AG08395 (cell line): ENCODE measurements at regions not wholly inside any gene's neighbourhood (a gene's known extent, or its start where the extent isn't known, plus 50 kb on each side); places are given as distances from the start of the nearest gene placed in this dataset.
"Not testable (repeated sequence)": the region's sequence is repeated elsewhere in the genome, so short reads cannot be mapped to it uniquely, and the experiment has no call there.

Experiments
- DNase-seq: peaks from one replicate; pipeline ENCODE4 v3.0.0; 2012; ENCODE audit warnings: mixed read lengths, low spot score

DNA sequence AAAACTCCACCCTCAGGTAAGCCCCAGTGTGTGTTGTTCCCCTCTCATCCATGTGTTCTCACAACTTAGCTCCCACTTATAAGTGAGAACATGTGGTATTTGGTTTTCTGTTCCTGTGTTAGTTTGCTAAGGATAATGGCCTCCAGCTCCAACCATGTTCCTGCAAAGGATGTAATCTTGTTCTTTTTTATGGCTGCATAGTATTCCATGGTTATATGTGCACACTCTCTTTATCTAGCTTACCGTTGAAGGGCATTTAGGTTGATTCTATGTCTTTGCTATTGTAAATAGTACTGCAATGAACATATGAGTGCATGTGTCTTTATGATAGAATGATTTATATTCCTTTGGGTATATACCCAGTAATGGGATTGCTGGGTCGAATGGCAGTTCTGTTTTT, 124.4 kb upstream of the RANBP3L start:
- DNase-seq, result not testable (repeated sequence)

GRCh38 chr5:36435516-36435915, 133.8 kb upstream of the RANBP3L start:
- no peak for DNase-seq

DNA sequence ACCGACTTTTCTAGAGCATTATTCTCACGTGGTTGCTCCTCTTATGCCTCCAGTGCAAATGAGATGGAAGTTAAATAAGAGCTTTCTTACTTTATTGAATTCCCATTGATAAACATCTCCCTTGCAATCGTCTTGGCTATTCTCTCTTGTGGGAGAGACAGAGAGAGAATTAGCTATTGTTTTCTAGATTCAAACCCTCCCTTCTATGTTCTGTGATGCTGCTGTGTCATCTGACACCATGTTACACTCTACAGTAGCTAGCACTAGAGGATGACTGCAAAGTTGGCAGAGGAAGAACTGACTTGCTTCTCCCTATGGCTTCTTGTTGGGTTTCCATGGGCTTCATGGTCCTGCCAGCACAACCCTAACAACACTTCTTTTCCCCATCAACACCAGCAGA, 134.6 kb upstream of the RANBP3L start:
- no peak for DNase-seq

DNA sequence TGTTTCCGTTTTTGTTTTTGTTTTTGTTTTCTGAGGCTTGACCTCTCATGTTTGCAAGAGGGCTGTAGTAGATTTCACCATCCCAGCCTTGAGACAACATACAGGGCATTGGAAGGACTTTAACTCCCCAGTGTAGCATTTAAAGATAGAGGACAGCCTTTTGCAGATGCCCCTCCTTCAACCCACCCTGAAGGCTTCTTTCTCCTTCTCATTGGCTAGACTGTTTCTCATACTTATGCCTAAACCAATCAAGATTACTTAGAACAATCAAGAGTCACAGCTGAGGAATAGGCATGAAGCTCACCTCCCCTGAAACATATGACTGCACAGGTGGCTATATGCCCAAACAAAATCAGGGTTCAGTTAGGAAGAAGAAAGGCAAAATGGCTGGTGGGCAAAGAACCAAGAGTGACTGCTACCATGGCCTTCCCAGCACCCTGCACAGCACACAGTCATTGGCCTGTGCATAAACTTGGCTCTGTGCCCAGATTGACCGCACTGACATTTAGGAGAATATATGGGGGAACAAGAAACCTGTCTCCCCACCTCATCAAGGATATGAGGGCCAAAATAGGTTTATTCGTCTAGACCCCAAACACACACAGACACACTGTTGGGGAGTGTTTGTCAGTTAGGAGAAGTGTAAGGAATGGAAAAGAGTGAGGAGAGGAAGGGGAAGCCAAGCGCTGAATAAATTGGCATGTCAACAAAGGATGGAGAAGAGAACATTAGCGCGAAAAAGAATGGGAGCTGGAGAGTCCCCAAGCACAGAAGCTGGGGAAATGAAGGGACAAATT, 137.3 kb upstream of the RANBP3L start:
- no peak for DNase-seq

DNA sequence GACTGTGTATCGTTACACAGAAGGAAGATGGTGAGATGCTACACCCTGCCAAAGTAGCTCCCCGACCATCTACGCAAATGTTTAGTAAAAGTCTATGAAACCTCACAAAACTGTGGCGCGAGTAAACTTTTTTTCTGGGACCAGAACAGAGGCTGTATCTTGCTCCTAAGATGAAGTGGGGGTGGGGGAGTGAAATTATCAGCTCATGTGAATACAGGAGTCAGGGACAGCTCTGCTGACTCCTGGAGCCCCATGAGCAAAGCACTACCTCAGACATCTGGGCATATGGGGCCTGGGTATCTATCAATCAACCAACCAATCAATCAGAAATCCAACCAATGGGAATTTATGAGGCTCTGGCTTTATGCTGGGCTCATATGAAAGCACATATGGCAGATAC, 138.6 kb upstream of the RANBP3L start:
- DNase-seq, result no peak

GRCh38 chr5:36441280-36441679, 139.6 kb upstream of the RANBP3L start:
- DNase-seq, result no peak

DNA sequence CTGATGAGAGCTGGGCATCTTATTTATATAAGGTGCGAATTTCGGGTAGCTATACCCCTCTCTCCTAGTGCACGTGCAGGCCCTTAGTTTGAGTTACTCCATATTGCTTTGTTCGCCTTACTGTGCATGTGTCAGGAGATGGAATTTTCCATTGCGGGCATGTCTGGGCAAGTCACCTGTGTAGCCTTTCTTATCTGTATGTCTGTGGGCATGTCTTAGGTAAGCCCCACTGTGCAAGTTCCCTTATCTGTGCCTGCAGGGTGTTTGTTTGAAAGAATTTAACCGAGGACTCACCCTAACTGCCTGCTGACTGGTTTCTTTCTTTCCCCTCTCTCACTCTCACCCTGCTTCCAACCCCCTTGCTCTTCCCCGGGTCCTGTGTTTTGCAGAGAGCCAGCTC, 140.7 kb upstream of the RANBP3L start:
- DNase-seq, result no peak

DNA sequence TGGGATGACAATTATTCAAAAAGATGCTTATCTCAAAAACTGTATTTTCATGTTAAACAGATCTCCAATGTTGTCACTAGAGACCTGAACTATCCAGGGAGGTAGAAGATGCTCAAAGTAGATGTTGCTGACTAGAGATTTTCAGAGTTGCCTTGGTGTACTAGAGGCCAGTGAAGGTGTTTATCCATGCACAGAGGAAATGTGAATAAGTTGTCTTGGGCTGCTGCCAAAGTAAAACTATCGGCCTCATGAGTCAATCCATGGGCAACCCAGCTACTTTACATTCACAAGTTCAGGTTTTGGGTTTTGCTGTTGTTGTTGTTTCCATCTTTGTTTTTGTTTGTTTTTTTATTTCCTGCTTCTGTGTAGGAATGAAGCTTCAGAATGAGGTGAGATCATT, 141.1 kb upstream of the RANBP3L start:
- DNase-seq, result no peak

GRCh38 chr5:36443941-36444340, 142.2 kb upstream of the RANBP3L start:
- no peak for DNase-seq

- DNase-seq, result peak; percentile 54
Measured at GRCh38 chr5:36444582-36445418, 143.1 kb upstream of the RANBP3L start.

DNA sequence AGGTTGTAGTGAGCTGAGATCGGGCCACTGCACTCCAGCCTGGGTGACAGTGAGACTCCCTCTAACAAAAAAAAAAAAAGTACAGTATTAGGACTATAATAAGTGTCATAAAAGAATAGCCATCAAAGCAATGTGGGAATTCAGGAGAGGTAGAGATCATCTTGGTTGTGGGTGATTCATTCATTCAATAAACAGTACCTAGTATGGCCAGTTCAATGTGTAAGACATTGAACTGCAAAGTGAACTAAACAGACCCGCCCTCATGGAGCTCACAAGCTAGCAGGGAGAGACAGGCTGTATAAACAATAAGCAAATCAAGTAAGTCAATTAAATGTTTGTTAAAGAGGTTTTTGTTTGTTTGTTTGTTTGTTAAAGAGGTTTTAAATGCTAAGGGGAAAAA, 146.1 kb upstream of the RANBP3L start:
- no peak for DNase-seq

DNA sequence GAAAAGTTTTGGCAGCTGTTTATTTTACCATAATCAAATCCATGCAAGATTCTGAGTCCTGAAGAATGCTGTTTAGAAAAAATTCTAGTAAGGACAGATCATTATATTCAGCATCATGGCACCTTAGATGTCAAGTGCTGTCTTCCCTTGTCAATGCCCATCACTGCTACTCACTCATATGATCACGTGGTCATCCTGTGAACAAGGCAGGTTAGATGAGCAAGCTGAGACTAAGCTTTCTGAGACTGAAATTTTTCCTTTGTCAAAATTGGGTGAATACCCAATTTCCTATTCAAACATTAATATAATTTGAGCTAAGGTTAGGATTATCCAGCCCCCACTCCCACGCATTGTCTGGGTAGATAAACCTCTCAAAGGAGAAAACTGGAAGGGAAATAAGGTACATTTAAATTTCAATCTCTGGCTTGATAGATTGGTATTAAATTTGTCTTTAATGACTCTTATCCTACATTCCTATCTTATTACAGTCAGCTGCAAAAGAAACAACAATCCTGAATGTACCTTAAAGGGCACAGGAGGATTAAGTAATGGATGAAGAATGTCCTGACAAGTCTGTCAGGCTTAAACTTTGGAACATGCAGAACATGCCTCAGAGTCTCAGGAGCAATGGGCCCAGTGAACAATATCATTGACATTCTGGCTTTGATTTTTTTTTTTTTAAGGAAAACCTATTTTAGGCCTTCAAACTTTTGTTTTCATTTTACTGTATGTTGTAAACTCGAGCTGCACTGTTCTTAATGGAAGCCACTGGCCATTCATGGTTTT, 148.7 kb upstream of the RANBP3L start:
- no peak for DNase-seq

DNA sequence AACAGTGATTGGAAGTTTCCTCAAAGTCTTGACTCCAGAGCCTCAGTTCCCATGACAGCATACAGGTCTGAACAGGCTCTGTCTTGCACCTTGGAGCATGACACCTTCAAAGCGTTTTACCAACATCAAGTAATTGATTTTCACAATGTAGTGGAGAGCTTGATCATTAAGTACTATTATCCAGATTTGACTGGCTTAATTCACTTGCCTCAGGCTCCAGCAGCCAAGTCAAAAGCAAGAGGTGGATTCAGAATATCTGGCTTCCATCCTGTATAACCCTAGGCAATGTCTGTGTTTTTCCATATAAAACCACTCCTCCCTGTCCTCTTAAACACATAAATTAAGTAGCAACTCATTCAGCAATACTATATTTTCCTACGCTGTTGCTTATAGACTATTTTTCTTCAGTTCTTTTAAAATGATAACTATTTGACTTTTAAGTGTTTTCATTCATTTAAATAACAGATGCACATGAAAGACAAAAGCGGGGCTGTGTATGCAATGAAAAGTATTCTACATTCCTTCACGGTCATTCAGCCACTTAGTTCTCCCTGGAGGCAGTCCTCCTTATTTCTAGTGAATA, 150.8 kb upstream of the RANBP3L start:
- no peak for DNase-seq

DNA sequence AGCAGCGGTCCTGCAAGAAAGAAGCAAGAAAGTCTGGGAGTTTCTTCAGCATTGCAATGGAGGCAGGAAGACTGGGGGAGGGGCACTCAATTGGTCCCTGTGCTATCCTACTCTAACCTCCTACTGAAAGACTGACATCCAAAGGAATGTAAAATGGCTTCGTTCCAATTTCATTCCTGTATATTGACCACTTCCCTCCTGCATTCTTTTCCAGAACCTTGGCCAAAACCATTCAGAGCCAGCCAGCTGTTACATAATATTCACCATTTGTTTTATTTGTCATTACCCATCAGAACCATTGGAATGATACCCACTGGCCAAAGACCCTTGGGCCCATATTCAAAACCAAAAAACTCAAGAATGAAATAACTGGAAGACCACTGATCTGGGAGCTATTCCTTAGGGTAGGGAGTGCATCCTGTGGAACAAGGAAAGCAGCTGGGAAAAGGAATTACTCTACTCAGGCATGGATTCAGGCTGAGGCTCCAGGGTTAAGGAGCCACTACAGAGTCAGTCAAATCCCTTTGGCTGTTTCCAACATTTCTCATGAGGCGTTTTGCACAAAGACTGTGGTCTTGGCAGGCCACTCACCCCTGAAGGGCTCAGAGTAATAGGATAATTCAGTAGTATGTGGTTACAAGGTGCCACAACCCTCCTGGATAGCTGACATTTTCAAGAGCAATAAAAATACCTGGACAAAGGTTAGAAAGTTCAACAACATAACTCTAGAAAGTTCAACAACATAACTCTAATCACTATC, 148.7 kb upstream of the SLC1A3 start:
- DNase-seq, result peak; percentile 55

GRCh38 chr5:36458746-36459145, 147.7 kb upstream of the SLC1A3 start:
- no peak for DNase-seq

- DNase-seq, result no peak
Measured at GRCh38 chr5:36459176-36460135, 146.9 kb upstream of the SLC1A3 start.

DNA sequence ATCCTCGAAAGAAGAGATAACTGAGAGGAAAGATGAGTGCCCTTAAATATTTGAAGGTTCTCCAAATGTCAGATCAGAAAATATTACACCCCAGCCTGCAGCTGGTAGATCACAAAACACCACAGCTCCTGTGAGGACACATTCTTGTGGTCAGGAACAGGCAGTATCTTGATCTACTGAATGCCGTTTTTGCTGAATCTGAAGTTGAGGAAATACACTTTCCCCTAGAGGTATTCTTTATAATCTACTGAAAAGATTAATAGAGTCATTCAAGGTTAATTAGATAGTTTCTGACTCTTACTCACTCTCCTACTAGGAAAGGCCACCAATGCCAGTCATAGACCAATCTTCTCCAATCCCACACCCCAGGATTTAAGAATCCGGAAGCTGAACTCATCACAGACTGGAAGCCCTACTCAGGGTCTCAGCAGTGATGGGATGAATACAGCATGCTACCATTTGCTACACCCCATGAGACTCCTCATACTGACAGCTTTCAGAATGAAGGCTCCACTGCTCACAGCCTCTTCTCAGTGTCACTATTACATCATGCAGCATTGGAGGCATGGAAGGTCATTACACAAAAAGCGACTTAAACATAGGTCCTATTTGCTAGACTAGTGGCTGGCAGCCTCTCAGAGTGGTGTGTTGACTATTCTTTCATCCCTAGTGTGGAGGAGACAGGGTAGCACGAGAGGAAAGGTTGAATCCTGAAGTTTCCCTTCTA, 143.9 kb upstream of the SLC1A3 start:
- DNase-seq, result peak; percentile 27

- not testable (repeated sequence) for DNase-seq
Measured at GRCh38 chr5:36475942-36476341, 130.5 kb upstream of the SLC1A3 start.

DNA sequence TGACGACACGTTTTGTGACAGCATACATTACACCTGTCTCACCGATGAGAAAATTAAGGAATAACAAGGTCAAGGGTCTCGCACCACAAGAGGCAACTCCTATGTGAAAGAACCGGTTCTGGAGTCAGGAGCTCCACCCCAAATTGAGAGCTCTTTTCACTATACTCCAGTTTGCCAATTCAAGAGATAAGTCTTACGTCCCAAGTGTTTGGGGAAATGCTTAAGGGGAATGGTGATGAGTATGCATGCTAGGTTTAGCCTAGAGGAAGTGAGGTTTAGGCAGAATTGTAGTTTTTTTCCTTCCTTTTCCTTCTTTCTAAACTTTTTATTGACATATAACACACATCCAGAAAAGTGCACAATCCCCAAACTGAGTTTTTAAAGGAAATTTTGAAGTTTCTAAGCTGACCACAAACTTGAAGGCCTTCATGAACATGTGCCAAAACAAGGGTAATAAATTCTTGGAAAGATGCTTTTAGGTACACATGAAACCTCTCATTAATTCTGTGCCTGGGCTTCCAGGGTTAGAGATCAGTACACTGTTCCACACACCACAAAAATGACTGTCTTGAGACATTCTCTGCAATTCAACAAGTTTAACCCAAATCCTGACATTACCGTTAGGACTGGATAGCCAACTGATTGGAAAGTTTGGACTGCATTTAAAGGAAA, 127.6 kb upstream of the SLC1A3 start:
- DNase-seq, result no peak
